Prostate gland (tissue), 2 donors: ENCODE measurements at regions not wholly inside any gene's neighbourhood (a gene's known extent, or its start where the extent isn't known, plus 50 kb on each side); places are given as distances from the start of the nearest gene placed in this dataset.

Experiments
- DNase-seq: peaks from one replicate; pipeline ENCODE4 v3.0.0-alpha.2; 2019; ENCODE audit warnings: low spot score
- H3K27ac ChIP-seq, 2 donors: fragments of 200-600 bp; sonication (generic); 2 replicates each; pipeline ENCODE4 v1.5.1; 2017 to 2019
- H3K27me3 ChIP-seq: fragments of 200-600 bp; sonication (generic); replicated peaks from 2 replicates; pipeline ENCODE4 v1.5.1; 2019; ENCODE audit not compliant: insufficient read depth
- H3K36me3 ChIP-seq, 2 donors: fragments of 200-600 bp; sonication (generic); 1 replicate in 1 of 2; 2 replicates in 1 of 2; pipeline versions ENCODE4 v1.5.1 to v1.8.1; 2017 to 2019
- H3K4me1 ChIP-seq: fragments of 200-600 bp; sonication (generic); replicated peaks from 2 replicates; pipeline ENCODE4 v1.5.1; 2019
- H3K4me3 ChIP-seq, 2 donors: fragments of 200-600 bp; sonication (generic); 2 replicates each; pipeline ENCODE4 v1.5.1; 2017 to 2019
- H3K9me3 ChIP-seq: fragments of 200-600 bp; sonication (generic); 2 replicates; pipeline ENCODE4 v1.5.1; 2017
- CTCF ChIP-seq, 4 experiments: fragments of 200-600 bp in 2 of 4; fragments of 450-650 bp in 2 of 4; sonication (generic) in 2 of 4; IDR thresholded peaks; 1 replicate in 3 of 4; 2 replicates in 1 of 4; pipeline ENCODE4 v1.5.1; 2016 to 2019; ENCODE audit warnings: antibody characterized with exemption in 4 of 4, mild to moderate bottlenecking in 2 of 4, moderate library complexity in 2 of 4
- POLR2A ChIP-seq: fragments of 450-650 bp; IDR thresholded peaks from one replicate; pipeline ENCODE4 v1.6.1; 2016; ENCODE audit warnings: antibody characterized with exemption, mild to moderate bottlenecking
- POLR2AphosphoS5 ChIP-seq: sonication (generic); formaldehyde crosslinking; IDR thresholded peaks from one replicate; pipeline ENCODE4 v1.6.1; 2017; ENCODE audit warnings: antibody characterized with exemption
- WGBS: methylation state at CpG from one replicate; pipeline ENCODE4 v1.1.5; 2018; 5-methylcytosine and 5-hydroxymethylcytosine counted together
- intact Hi-C: fragments of 100-400 bp; cut with DNase I; formaldehyde crosslinking; loops from one replicate; pipeline ENCODE4 v1.14.2; 2022

DNA sequence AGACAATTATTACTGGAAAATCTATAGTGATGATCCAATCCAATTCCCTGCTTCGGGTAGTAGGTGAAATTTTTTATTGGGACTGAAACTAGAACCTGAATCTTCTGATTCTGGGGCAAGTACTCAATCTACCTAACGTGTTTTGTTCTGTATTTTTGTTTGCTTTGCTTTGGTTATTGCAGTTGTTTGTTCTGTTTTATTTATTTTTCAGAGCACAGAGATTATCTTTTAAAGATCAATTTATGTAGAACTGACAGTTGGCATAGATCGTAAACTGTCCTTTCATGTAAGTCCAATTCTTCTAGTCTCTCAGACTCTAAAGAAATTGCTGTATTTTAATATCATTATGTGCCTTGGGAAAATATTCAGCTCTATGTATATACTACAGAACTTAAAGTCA lies 401.6 kb downstream of the ANXA1 start:
- 17% methylated on average over 3 of the region's 3 CpGs for WGBS
- TF ChIP-seq POLR2A (no peak), POLR2AphosphoS5 (no peak), CTCF (IDR thresholded peaks at IDR 0.05) (no peak)
- no peaks in the 10 kb centered on the region for H3K9me3 ChIP-seq
- H3K4me3 ChIP-seq: no peak overlapping the region
- H3K36me3 ChIP-seq: no peaks in the 10 kb centered on the region
- DNase-seq: no peak
- H3K27me3 ChIP-seq: no peaks in the 10 kb centered on the region
- peak overlapping the region in 1 of 2 donors; percentile 63 for H3K27ac ChIP-seq
- H3K4me1 ChIP-seq: no peaks in the 10 kb centered on the region
- intact Hi-C loops: no loop called here

DNA sequence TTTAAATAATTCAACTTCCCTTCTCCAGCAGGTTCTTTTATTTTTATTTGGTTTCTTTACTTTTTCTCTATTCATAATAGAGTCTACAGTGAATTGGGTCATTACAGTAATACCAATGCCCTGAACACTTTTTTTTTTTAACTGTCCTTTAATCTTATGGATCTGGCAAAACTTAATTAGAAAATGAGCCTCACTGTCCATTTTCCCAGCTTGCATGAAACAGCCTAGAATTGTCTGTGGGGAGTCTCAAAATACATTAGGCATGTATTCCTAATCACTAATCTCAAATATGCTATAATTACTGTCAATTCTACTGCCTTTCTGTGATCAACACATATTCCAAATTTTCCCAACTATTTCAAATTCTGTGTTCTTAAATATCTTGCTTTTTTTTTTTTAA lies 406.8 kb downstream of the ANXA1 start:
- TF ChIP-seq POLR2A (no peak), POLR2AphosphoS5 (no peak), CTCF (IDR thresholded peaks at IDR 0.05) (no peak)
- Histone ChIP-seq H3K36me3 (no peaks in the 10 kb centered on the region), H3K27ac (no peak overlapping the region), H3K27me3 (no peaks in the 10 kb centered on the region), H3K4me1 (no peaks in the 10 kb centered on the region), H3K4me3 (no peak overlapping the region), H3K9me3 (no peaks in the 10 kb centered on the region)
- intact Hi-C loops: no loop called here
- DNase-seq: no peak

DNA sequence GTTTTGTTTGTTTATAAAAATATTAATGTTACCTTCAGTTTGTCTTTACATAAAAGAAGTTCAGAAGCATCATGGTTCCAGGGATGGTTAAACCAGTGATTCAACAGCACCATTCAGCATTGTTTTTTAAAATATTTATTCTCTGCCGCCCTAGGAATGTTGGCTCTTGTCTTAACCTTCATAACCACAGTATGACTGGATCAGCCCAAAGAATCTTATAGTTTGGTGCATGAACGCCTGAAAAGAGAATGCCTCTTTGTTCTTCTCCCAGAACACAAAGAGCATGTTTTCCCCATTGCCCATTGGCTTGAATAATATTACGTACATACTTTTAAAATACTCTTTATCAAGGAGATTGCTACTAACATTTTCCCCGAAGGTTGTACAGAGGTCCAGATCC lies 413.4 kb downstream of the ANXA1 start:
- WGBS: 64% methylated on average over 4 of the region's 4 CpGs
- no peak for DNase-seq
- Histone ChIP-seq H3K9me3 (no peaks in the 10 kb centered on the region), H3K27me3 (no peaks in the 10 kb centered on the region), H3K4me1 (no peaks in the 10 kb centered on the region), H3K4me3 (no peak overlapping the region), H3K36me3 (no peaks in the 10 kb centered on the region), H3K27ac (no peak overlapping the region)
- no peak for TF ChIP-seq POLR2AphosphoS5
- no peak for TF ChIP-seq POLR2A
- intact Hi-C loops: no loop called here

DNA sequence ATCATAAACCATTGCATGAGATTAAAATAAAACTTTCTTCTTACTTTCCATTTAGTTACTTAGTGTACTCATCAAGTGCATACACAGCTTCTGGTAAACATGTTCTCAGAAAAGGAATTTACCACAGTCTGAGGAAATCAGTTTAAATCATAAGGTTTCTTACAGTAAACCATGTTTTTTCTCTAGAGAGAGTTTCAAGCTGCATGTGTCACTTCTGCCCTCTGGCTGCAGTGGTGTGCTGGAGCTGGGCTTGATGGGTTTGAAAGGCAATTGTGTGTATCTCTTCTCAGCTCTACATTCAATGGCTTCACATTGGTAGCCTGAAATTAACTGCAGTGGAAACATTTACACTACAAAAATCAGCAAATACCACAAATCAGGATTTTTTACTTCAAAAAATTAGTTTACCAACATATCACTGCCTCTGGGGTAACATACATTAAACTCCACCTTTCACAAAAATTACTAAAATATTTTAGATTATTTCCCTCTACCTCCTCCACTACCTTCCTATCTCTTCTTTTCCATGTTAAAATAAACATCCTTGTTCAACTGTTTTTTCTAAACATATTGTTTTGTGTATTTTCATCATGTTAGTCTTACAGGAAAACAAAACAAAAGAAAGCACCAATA lies 414.3 kb downstream of the ANXA1 start:
- intact Hi-C loops: no loop called here
- DNase-seq: no peak
- no peaks in the 10 kb centered on the region for H3K27me3 ChIP-seq
- H3K4me1 ChIP-seq: no peaks in the 10 kb centered on the region
- H3K4me3 ChIP-seq: no peak overlapping the region
- H3K9me3 ChIP-seq: no peaks in the 10 kb centered on the region
- no peaks in the 10 kb centered on the region for H3K36me3 ChIP-seq
- no peak overlapping the region for H3K27ac ChIP-seq
- TF ChIP-seq CTCF (IDR thresholded peaks at IDR 0.05) (peak in 3 of 4 experiments; percentile 18 to 66 (median 64)), POLR2A (no peak)

DNA sequence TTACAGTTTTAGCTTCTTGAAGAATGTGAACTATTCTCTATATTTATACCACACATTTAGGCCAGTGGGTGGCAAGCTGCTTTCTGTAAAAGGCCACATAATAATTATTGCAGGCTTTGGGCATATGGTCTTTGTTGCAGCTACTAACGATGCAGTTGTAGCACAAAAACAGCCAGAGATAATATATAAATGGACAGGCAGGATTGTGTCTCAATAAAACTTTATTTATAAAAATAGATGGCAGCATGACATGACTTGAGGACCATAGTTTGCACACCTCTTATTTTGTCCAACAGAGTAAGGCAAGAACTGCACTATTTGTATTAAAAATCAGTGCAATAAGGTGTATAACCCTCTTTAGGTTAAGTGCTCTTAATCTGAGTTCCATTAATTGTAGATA lies 415.0 kb downstream of the ANXA1 start:
- 82% methylated on average over 1 of the region's 1 CpG for WGBS
- Histone ChIP-seq H3K4me3 (no peak overlapping the region), H3K36me3 (no peaks in the 10 kb centered on the region), H3K9me3 (no peaks in the 10 kb centered on the region), H3K4me1 (no peaks in the 10 kb centered on the region), H3K27me3 (no peaks in the 10 kb centered on the region), H3K27ac (no peak overlapping the region)
- DNase-seq: no peak
- TF ChIP-seq POLR2AphosphoS5 (no peak), CTCF (IDR thresholded peaks at IDR 0.05) (no peak), POLR2A (no peak)
- intact Hi-C loops: no loop called here
